GM21576 (cell line): ENCODE measurements at regions not wholly inside any gene's neighbourhood (a gene's known extent, or its start where the extent isn't known, plus 50 kb on each side); places are given as distances from the start of the nearest gene placed in this dataset.

Experiments
- ATAC-seq: cut with Tn5 transposase; IDR thresholded peaks from one replicate; pipeline ENCODE4 v1.9.1; 2021; ENCODE audit warnings: mild to moderate bottlenecking, moderate library complexity; ENCODE audit not compliant: unreplicated experiment

DNA sequence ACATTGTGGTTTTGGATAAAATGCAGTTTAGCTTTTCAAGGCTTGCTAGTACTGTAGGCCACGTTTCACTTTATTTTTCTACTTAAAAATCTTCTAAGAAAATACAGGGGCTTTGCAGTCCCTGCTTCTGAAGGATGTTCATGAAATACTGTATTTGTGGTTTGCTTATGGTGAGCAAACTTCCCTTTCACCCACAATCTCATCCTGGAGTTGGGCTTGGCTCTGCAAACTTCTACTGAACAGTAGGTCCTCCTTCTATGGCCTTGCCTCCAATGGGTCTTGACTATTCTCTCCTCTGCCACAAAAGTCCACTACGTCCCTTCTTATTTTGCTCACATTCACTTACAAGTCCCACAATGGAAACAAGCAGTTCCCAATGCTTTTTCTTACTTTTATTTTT is 502.7 kb upstream of the KLF4 start:
- no peak for ATAC-seq

DNA sequence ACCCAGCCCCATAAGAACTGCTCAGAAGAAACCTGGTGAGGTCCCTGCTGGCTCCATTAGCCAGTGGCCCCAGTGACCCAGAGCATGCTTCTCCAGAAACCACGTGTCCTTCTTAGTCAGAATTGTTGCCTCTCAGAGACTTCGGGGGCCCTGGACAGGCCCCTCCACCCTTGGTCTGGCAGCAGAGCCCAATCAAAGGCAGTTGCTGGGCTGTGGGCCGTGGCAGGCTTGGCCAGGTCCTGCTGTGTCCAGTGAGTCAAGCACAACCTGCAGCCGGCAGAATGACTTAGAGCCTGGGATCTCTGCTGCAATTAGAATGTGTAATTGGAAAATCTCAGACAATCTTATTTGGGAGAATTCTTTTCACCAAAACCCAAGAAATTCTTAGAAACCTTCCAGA is 502.0 kb upstream of the KLF4 start:
- no peak for ATAC-seq

DNA sequence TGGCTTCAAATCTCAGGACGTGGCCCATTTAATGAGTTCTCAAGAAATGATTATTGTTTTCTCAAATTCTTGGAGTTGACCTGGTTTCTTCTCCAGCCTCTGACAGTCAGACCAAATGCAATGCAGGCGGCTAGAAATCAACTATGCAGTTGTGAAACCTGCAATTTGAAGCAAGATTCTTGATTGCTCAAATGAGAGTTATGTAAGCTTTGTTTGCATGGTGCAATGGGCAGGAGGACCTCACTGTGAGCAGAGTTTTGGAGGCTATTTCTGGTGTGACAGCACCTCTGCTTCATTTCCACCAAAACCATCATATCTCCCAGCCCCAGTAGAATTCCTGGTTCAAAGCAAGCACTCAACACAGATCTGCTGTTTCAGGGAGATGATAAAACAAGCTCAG is 500.0 kb upstream of the KLF4 start:
- ATAC-seq, result no peak

DNA sequence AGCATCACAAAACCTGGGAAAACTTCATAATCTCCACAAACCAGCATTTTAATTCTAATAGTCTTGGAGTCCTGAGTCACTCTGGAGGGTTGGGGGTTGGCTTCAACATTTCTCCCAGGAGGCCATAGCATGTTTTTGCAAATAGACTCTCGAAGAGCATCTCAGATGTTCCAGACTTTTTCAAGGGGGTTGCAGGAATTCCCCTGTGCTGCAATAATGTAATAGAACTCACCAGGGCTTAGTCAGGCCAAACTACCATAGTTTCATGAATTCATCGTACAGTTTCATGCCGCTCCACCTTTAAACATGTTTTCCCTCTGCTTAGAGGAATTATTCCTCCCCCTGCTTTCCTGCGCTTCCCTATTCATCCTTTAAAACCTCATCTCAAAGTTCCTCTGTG is 499.5 kb upstream of the KLF4 start:
- no peak for ATAC-seq

DNA sequence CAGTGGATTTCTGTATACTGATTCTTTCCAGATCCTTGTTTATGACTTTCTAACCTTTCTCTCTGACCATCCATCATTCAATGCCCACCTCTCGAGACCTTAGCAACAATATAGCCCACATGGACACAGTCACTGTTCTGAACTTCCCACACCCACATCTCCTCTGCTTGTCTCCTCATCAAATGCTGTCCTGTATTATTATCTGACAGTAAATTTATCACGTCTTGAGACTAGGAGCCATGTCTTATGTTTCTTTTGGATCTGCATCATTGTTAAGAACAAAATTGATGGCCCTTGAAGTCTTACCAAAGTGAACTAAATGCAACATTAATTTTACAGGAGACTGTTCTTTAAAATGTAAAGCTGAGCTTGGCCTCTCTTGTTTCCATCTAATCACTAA is 495.4 kb upstream of the KLF4 start:
- ATAC-seq, result no peak

DNA sequence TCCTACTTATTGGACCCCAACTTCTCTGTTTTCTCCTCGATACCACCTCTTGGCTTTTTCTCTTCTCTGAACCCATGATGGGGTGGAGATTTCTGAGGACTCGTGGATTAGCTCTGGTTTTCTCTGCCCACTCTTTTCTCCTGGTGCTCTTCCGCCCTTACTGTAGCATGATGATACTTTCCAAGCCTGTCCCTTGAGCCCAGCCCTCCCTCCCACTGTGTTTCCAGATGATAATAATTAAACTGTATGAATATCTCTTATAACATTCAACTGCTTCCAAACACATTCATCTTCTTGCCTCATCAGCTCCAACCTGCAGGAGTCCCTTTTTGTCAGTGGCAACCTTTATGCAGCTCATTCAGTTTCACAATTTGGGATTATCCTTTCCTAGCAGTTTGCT is 494.2 kb upstream of the KLF4 start:
- ATAC-seq, result no peak

- ATAC-seq, result no peak
Observed at GRCh38 chr9:107983181-107983603, 493.6 kb upstream of the KLF4 start.

DNA sequence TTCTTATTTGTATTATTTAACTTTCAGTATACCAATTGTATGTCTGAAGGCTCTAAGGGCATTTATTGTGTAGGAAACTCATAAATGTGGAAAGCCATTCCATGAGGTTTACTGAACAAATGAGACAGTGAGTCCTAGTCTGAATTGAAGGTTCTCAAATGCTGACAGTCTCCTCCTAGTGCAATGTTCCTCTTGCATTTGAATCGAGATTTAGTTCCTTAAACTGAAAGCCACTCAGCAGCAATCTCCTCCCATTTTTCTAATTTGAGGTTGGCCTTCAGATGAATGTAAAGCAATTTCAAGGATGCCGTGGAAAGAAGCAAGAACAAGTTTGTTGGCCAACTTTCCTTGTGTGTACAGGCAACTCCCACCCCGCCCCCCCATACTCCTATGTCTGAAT is 493.2 kb upstream of the KLF4 start:
- ATAC-seq, result no peak

- no peak for ATAC-seq
Observed at GRCh38 chr9:107982001-107982400, 492.4 kb upstream of the KLF4 start.

DNA sequence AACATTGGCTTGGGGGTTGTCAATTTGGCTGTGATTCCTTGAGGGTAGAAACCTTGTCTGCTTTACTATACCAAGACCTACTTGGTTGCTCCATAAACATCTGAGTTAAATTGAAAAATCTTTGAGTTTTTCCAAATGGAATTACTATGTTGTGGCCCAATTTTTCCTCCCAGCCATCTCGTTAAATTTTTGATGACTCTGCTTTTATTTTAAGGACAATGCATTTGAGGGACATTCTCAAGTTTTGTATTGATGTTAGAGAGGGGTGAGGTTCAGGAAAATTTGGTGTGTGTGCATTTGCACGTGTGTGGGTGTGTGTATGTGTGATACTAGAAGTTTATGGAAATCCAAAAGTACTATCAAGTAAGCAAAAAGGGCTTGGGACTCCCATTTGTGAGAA is 491.4 kb upstream of the KLF4 start:
- ATAC-seq, result no peak

DNA sequence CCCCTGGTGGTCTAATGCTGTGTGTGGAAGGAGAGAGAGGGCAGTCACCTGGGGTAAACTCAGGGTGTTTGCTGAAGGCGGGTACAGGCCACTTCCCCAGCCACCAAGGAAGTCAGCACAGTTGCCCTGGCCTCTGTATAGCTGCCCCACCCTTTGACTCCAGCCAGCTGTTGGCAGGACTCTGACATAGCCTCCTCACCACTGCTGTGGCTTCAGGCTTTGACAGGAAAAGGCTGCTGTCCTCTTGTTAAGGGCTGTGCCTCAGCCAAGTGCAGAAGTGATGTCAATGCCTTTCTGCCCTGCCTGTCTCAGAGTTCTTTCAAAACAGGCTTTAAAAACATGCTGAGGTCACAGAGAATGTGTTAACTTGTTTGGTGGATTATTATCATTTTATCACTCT is 487.2 kb upstream of the KLF4 start:
- ATAC-seq, result no peak

DNA sequence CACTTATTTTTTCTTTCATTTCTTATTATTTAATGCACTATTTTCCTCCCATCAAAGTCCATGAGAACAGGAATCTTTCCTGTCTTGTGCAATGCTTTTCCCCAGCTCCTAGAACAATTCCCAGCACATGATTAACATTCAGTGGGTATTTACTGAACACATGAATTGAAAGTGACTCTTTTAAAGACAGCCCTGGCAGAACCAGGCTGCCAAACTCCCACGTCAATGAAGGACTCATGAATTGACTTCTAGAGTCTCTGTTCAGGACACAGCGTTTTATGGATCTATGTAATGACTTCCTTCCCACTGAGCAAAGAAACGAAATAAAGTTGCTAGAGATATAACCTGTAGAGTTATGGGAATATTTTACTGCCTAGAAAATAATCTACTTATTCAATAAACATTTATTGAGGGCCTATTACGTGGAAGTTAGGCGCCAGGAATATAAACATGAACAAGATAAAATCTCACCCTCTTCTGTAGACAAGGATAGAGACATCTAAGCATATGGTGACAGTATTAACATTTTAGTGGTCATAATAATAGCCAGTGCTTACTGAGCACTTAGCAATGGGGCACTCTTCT is 485.9 kb upstream of the KLF4 start:
- ATAC-seq, result no peak

- no peak for ATAC-seq
Observed at GRCh38 chr9:107973451-107973850, 483.9 kb upstream of the KLF4 start.

- ATAC-seq, result no peak
Observed at GRCh38 chr9:107972346-107972745, 482.8 kb upstream of the KLF4 start.

DNA sequence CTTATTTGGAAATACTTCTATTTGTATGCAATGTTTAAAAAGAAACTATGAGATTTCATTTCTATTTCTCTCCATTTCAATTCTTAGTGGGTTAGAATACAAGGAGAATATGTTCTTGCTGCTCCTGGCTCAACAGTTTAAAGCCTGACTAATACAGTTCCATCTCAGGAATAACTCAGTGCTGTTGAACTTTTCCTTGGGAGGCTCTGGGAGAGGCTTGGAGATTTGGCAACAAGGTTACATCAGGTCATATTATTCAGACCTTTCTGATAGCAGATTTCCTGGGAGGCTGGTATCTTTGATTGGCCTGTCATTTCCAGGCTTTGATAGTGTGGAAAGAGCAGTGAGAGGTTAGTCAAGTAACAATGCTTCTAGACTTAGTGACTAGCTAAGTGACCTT is 481.7 kb upstream of the KLF4 start:
- ATAC-seq, result no peak

DNA sequence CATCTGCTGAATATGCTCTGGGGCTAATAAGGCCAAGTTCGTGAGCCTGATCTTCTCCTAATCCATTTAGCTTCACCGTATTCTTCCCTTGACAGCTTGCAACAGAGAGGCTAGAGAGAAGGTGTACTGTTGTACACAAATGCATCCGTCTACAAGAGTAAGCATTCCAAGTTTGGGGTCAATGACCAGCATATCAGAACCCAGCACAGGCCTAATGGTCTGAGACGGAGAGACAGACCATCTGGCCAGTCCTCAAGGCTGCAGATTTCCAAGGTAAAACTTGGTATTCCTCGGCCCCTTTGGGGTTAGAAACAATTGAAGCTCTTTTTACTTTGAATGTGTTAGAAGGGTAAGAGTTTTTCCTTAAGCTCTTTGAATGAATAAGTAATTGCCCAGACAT is 481.2 kb upstream of the KLF4 start:
- no peak for ATAC-seq

DNA sequence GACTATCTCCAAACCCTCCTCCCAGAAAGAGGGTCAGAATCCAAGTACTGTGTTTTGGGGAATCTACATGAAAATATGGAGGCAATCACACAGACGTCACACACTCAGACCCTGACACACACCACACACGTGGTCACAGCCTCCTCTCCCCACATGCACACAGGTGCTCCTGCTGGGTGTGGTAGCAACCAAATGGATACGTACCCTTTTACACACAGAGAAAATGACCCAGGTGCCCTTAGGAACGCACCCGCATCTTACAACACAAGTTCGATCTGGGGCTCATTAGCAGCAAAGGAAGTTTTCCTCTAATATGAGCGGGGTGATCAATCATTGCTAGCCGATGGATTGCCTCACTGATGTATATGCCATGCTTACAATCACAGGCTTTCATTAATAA is 480.2 kb upstream of the KLF4 start:
- ATAC-seq, result no peak

DNA sequence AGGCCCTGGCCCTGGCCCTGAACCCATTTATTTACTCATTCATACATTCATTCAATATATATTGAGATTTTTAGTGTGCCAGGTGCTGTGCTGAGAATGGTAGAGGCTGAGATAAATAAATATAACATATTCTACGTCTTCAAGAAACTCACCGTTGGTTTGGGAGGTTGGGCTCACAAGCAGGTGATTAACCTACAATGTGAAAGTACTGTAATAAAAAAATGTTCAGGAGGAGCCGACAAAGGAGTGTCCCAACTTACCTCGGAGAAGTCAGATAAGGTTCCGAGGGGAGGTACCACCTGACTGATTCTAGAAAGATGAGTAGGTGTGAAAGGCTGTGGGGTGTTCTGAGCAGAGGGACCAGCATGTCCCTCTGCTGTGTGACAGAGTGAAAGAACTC is 479.6 kb upstream of the KLF4 start:
- ATAC-seq, result no peak

GRCh38 chr9:107963246-107963645 is 473.7 kb upstream of the KLF4 start:
- ATAC-seq, result no peak

DNA sequence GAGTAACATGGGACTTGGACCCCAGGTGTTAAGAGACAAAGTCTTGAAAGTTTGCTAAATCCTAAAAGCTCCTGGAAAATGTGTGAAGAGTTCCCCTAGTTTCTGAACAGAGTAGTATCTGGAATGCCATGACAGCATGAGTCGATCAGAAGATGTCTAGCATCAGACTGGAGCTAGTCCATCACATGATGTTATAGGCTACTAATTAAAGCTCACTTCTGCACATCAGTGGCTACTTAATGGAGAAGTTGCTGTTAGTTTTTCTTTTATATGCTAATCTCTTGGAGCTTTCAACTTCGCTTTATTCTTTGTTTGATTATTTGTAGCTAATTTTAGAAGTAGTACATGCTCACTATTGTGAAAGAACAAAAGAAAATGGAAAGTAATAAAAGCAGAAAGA is 471.3 kb upstream of the KLF4 start:
- ATAC-seq, result no peak

DNA sequence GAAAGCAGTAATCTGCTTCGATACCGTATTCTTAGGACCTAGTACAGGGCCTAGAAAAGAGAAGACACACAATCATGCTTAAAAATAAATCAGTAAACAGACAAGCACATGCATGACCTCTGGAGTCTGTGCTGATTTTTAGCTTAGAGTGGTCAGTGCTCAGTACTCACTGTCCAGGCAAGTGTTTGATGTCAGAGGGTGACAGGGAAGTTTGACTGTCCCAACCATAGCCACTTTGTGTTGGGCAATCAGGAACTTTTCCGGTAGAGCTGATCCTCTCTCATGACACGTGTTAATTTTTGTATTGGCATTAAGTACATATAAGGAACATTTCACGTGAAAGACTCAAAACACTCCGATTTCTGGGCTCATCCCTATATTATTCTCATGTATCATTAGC is 464.7 kb upstream of the KLF4 start:
- no peak for ATAC-seq

- no peak for ATAC-seq
Observed at GRCh38 chr9:107953556-107954125, 464.1 kb upstream of the KLF4 start.

DNA sequence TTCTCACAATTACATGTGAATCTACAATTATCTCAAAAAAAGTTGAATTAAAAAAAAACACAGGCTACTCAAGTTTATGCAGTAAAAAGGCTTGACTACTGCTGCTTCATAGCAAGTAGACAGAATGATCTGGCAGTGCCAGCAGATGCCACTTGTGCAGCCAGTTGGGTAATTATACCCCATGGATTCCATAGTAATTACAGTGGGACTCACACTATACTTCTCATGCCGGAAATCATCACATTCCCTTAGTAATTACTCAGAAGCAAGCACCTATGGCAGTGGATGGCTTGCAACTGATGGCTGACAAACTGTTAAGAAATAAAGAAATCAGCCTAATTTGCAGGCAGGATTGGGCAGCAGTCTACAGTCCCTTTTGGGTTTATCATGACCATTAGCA is 463.2 kb upstream of the KLF4 start:
- no peak for ATAC-seq
